Right lobe of liver (tissue), 6 donors: ENCODE measurements at regions not wholly inside any gene's neighbourhood (a gene's known extent, or its start where the extent isn't known, plus 50 kb on each side); places are given as distances from the start of the nearest gene placed in this dataset.

ENCODE experiments used
- ATAC-seq, 4 donors: fragments of 200-7000 bp; cut with Tn5 transposase; one replicate each; pipeline ENCODE4 v1.9.1; 2020; ENCODE audit warnings: mild to moderate bottlenecking in 4 of 4, moderate library complexity in 4 of 4
- DNase-seq, 3 donors: peaks; one replicate each; pipeline ENCODE4 v3.0.0-alpha.2; 2020
- H3K27ac ChIP-seq, 3 donors: fragments of 200-600 bp; one replicate each; pipeline ENCODE4 v1.8.0; 2022
- H3K27me3 ChIP-seq, 2 donors: fragments of 200-600 bp; one replicate each; pipeline ENCODE4 v1.8.0; 2022
- H3K36me3 ChIP-seq, 4 donors: fragments of 200-600 bp; sonication (generic) in 1 of 4; one replicate each; pipeline versions ENCODE4 v1.5.1 to v1.8.0; 2017 to 2022; ENCODE audit warnings: control low read depth in 1 of 4
- H3K4me1 ChIP-seq, 4 donors: fragments of 200-600 bp; sonication (generic) in 1 of 4; one replicate each; pipeline versions ENCODE4 v1.5.1 to v1.8.0; 2017 to 2022; ENCODE audit warnings: control low read depth in 1 of 4
- H3K4me3 ChIP-seq, 3 donors: fragments of 200-600 bp; one replicate each; pipeline ENCODE4 v1.8.0; 2022
- H3K9me3 ChIP-seq, 4 donors: fragments of 200-600 bp; sonication (generic) in 1 of 4; one replicate each; pipeline versions ENCODE4 v1.5.1 to v1.8.0; 2017 to 2022; ENCODE audit warnings: control low read depth in 1 of 4
- POLR2A ChIP-seq: fragments of 450-650 bp; IDR thresholded peaks from one replicate; pipeline ENCODE4 v1.6.1; 2017; ENCODE audit warnings: antibody characterized with exemption, mild to moderate bottlenecking
- WGBS: methylation state at CpG from one replicate; pipeline ENCODE4 v1.1.6; 2018; ENCODE audit warnings: low coverage, low lambda C conversion rate; ENCODE audit not compliant: insufficient coverage; ENCODE audit errors: missing lambda C conversion rate; 5-methylcytosine and 5-hydroxymethylcytosine counted together
- intact Hi-C, 2 donors: fragments of 100-400 bp; cut with DNase I; formaldehyde crosslinking; loops; one replicate each; pipeline versions ENCODE4 v1.11.2 to v1.14.1; 2022
- TF ChIP-seq, protein P1 (sequence below), 4 donors: fragments of 200-600 bp in 3 of 4; fragments of 450-650 bp in 1 of 4; IDR thresholded peaks; one replicate each; pipeline versions ENCODE4 v1.5.1 to v1.8.0; 2016 to 2022; ENCODE audit warnings: antibody characterized with exemption in 4 of 4, mild to moderate bottlenecking in 2 of 4
- donor health status: DM: no; HTN: yes; CAD: no.
- donor health status: DM: no; HTN: no; CAD: no.
- donor health status: DM: no; HTN: no; CAD: no.
- donor health status: DM: no; HTN: yes; CAD: no.
- donor health status: DM: no; HTN: yes; CAD: no.

DNA sequence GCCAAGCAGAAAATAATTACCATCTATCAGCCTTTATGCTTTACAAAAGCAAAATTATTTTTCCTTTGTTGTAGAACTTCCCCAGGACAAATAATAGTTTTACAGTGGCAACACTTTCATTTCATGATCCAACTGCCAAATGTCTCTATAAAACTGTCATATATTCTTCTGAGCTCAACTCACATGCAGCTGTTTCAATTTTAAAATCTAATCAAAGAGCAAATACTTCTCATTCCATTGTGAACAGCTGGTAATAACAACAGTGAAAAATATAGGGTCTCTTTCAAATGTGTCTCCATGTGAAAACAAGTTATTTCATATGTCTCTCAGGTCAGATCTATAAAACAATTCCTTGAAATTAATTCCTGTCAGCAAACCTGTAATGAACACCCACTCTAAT, 270.6 kb upstream of the SLC7A11 start:
- ATAC-seq, result no peak

DNA sequence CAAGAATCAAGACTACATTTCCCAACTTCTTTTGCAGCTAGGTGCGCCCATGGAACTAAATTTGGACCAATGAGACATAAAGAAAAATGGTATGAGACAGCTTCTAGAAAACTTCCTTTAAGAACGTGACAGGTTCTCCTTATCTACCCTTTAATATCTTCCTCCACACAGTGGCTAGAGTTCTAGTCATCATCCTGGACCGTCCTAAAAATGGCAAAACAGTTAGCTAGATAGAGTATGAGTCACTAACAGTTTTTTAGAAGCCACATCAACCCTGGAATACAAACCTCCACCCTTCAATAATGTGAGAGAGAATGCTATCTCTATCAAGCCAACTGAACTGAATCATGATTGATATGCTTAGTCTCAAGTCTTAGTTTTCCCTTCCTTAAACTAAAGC, 267.9 kb upstream of the SLC7A11 start:
- DNase-seq (no peak), ATAC-seq (no peak)
- H3K27ac ChIP-seq, result no peak overlapping the region
- whole genome bisulfite sequencing, result 38% methylated on average over 3 of the region's 3 CpGs
- no peak for TF ChIP-seq POLR2A
- TF ChIP-seq, protein P1, sequence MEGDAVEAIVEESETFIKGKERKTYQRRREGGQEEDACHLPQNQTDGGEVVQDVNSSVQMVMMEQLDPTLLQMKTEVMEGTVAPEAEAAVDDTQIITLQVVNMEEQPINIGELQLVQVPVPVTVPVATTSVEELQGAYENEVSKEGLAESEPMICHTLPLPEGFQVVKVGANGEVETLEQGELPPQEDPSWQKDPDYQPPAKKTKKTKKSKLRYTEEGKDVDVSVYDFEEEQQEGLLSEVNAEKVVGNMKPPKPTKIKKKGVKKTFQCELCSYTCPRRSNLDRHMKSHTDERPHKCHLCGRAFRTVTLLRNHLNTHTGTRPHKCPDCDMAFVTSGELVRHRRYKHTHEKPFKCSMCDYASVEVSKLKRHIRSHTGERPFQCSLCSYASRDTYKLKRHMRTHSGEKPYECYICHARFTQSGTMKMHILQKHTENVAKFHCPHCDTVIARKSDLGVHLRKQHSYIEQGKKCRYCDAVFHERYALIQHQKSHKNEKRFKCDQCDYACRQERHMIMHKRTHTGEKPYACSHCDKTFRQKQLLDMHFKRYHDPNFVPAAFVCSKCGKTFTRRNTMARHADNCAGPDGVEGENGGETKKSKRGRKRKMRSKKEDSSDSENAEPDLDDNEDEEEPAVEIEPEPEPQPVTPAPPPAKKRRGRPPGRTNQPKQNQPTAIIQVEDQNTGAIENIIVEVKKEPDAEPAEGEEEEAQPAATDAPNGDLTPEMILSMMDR (IDR thresholded peaks at IDR 0.05), result no peak
- H3K27me3 ChIP-seq, result no peaks in the 10 kb centered on the region
- no peak overlapping the region for H3K4me3 ChIP-seq
- no peaks in the 10 kb centered on the region for H3K9me3 ChIP-seq
- H3K4me1 ChIP-seq, result no peaks in the 10 kb centered on the region
- no peaks in the 10 kb centered on the region for H3K36me3 ChIP-seq
- intact Hi-C loops, result no loop called here

More for the DNA sequence above, 270.6 kb upstream of the SLC7A11 start:
- TF ChIP-seq, protein P1 (IDR thresholded peaks at IDR 0.05), result no peak
- no peak for TF ChIP-seq POLR2A
- intact Hi-C loops, result no loop called here
- no peaks in the 10 kb centered on the region for H3K4me1 ChIP-seq
- H3K36me3 ChIP-seq, result no peaks in the 10 kb centered on the region
- H3K27me3 ChIP-seq, result no peaks in the 10 kb centered on the region
- no peak overlapping the region for H3K4me3 ChIP-seq
- no peak overlapping the region for H3K27ac ChIP-seq
- H3K9me3 ChIP-seq, result no peaks in the 10 kb centered on the region
- DNase-seq, result no peak

DNA sequence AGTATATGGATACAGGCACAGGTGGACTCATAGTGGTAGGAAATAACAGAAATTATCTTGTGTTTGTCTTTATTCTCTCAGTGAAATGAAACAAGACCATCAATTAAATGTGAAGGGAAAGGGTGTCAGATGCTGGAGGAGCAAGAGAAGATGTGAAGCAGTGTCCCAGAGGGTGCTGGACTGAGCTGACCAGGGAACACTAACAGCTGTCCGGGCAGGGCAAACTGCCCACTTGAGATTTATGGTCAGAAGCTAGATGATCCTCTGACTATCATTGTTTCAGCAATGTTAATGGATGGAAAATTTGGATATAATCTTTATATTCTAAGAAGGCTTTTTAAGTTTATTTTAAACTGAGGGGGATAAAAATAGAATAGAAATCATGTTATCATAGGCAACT, 267.2 kb upstream of the SLC7A11 start:
- 42% methylated on average over 1 of the region's 1 CpG for WGBS
- no peaks in the 10 kb centered on the region for H3K36me3 ChIP-seq
- H3K27me3 ChIP-seq, result no peaks in the 10 kb centered on the region
- no peak for ATAC-seq
- intact Hi-C loops, result no loop called here
- H3K4me1 ChIP-seq, result no peaks in the 10 kb centered on the region
- H3K9me3 ChIP-seq, result no peaks in the 10 kb centered on the region
- H3K4me3 ChIP-seq, result no peak overlapping the region
- no peak overlapping the region for H3K27ac ChIP-seq
- no peak for DNase-seq
- no peak for TF ChIP-seq POLR2A
- TF ChIP-seq, protein P1 (IDR thresholded peaks at IDR 0.05), result no peak

DNA sequence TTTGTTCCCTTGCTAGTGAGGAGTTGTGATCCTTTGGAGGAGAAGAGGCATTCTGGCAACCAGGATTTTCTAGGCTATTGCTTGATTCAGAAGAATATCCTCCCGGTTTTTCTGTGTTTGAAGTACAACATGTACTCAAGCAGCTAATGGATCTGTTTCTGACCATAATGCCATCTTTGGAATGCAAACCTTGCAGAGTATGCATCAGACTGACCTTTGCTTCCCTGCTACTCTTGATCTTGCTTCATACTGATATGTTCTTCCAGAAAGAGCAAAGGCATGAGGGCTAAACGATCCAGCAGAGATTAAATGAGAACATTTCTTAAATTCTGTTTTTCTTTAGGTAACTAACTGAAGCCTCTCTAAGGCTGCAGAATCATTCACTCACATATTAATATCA, 265.4 kb upstream of the SLC7A11 start:
- Histone ChIP-seq H3K27me3 (no peaks in the 10 kb centered on the region), H3K4me1 (no peaks in the 10 kb centered on the region), H3K4me3 (no peak overlapping the region), H3K9me3 (no peaks in the 10 kb centered on the region), H3K36me3 (no peaks in the 10 kb centered on the region), H3K27ac (no peak overlapping the region)
- no peak for ATAC-seq
- WGBS, result 27% methylated on average over 2 of the region's 2 CpGs
- intact Hi-C loops, result no loop called here
- no peak for TF ChIP-seq POLR2A
- TF ChIP-seq, protein P1 (IDR thresholded peaks at IDR 0.05), result no peak
- no peak for DNase-seq

DNA sequence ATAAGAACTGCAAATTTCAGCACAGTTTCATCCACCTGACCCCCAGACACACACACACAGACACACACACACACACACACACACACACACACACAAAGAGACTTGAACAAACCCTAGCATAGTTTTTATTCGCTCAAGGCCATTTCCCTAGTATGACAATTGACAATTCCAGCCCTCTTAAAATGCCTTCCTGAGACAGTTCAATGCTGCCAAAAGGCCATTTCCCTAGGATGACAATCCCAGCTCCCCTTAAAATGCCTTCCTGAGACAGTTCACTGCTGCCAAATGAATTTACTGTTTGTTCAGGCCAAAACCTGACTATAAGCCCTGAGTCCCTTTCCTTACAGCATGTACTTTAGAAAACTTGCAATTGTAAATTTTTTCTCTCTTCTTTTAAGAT, 259.5 kb upstream of the SLC7A11 start:
- H3K36me3 ChIP-seq, result no peaks in the 10 kb centered on the region
- no peaks in the 10 kb centered on the region for H3K4me1 ChIP-seq
- no peaks in the 10 kb centered on the region for H3K9me3 ChIP-seq
- no peak overlapping the region for H3K4me3 ChIP-seq
- ATAC-seq, result no peak
- whole genome bisulfite sequencing, result 50% methylated on average over 1 of the region's 1 CpG
- no peaks in the 10 kb centered on the region for H3K27me3 ChIP-seq
- TF ChIP-seq, protein P1 (IDR thresholded peaks at IDR 0.05), result no peak
- no peak for TF ChIP-seq POLR2A
- H3K27ac ChIP-seq, result no peak overlapping the region
- intact Hi-C loops, result no loop called here
- no peak for DNase-seq
